ENCODE measurements at regions not wholly inside any gene's neighbourhood (a gene's known extent, or its start where the extent isn't known, plus 50 kb on each side); places are given as distances from the start of the nearest gene placed in this dataset.
A peak's percentile ranks its signal among the peaks of the same experiment; 100 is the strongest.

DNA sequence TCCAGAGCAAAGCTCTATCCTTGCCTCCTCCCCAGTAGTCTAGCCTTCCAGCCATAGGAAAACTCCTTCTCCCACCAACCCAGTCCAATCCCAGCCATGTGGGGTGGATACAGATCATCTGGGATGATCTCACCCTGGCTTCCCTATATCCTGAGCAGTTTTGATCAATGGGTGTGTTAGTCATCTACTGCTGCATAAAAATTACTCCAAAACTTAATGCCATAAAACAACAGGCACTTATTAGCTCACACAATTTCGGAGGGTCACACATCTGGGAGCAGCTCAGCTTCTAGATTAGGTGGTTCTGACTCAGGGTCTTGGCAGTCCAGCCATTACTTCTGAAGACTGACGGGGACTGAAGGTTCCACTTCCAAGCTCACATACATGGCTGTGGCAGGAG, 190.4 kb downstream of the SPP2 start:
- no peak for TF ChIP-seq GATA2 (IDR thresholded peaks at IDR 0.05; ENCODE audit: insufficient read depth, insufficient read length, low read depth, low read length)
- no peak for TF ChIP-seq EZH2 (IDR thresholded peaks at IDR 0.05; ENCODE audit: borderline replicate concordance, low read depth, low read length, severe bottlenecking)
- no peak for TF ChIP-seq POLR2A (IDR thresholded peaks at IDR 0.05; ENCODE audit: low read depth, low read length)
- TF ChIP-seq, protein P1, sequence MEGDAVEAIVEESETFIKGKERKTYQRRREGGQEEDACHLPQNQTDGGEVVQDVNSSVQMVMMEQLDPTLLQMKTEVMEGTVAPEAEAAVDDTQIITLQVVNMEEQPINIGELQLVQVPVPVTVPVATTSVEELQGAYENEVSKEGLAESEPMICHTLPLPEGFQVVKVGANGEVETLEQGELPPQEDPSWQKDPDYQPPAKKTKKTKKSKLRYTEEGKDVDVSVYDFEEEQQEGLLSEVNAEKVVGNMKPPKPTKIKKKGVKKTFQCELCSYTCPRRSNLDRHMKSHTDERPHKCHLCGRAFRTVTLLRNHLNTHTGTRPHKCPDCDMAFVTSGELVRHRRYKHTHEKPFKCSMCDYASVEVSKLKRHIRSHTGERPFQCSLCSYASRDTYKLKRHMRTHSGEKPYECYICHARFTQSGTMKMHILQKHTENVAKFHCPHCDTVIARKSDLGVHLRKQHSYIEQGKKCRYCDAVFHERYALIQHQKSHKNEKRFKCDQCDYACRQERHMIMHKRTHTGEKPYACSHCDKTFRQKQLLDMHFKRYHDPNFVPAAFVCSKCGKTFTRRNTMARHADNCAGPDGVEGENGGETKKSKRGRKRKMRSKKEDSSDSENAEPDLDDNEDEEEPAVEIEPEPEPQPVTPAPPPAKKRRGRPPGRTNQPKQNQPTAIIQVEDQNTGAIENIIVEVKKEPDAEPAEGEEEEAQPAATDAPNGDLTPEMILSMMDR (IDR thresholded peaks at IDR 0.05; ENCODE audit: extremely low read depth in 1 of 2, insufficient read depth in 1 of 2, low read depth in 1 of 2, low read length in 2 of 2), result no peak
- Histone ChIP-seq H3K9me3 (replicated peaks; ENCODE audit: control insufficient read depth, insufficient read depth, low read length) (no peaks in the 10 kb centered on the region), H3K27ac (ENCODE audit: insufficient read depth, low read depth, low read length) (no peak overlapping the region), H3K9me1 (replicated peaks; ENCODE audit: control insufficient read depth, extremely low read depth, insufficient read depth, low read length) (no peaks in the 10 kb centered on the region), H3K79me2 (ENCODE audit: control insufficient read depth, insufficient read depth, low read length) (no peaks in the 10 kb centered on the region), H3K4me2 (ENCODE audit: insufficient read depth, low read length) (no peak overlapping the region), H3K4me3 (replicated peaks in 1 of 3; ENCODE audit: insufficient read depth in 1 of 3, low read depth in 1 of 3, low read length in 3 of 3) (no peak overlapping the region), H3K27me3 (ENCODE audit: control insufficient read depth in 2 of 2, insufficient read depth in 2 of 2, low read length in 2 of 2) (no peaks in the 10 kb centered on the region), H3K36me3 (ENCODE audit: control insufficient read depth in 2 of 2, extremely low read depth in 1 of 2, insufficient read depth in 2 of 2, low read length in 2 of 2) (no peaks in the 10 kb centered on the region), H2AFZ (ENCODE audit: low read depth, low read length) (no peak overlapping the region), H3K9ac (replicated peaks; ENCODE audit: extremely low read depth, insufficient read depth, low read length) (no peak overlapping the region), H4K20me1 (replicated peaks; ENCODE audit: control insufficient read depth, extremely low read depth, insufficient read depth, low read length) (no peaks in the 10 kb centered on the region), H3K4me1 (ENCODE audit: control insufficient read depth, extremely low read depth, insufficient read depth, low read length) (peaks cover 26% of the 10 kb centered on the region)
- DNase-seq (ENCODE audit: low read depth, low spot score) (peak; percentile 9), FAIRE-seq (no peak)
- POLR2A ChIA-PET, result no interaction called here
- intact Hi-C loops (cut with micrococcal nuclease), result no loop called here
- CTCF ChIA-PET, result interaction anchor here (0.6 to 1.2 kb wide), 5 partner anchors 9 to 304 kb away, joined by 3 read pairs; no protein-coding TSS in a partner anchor
- BruUV-seq (replicated peaks), result no TSS peak
- dilution Hi-C loops (cut with MboI; ENCODE audit: extremely low pct_ligation_motif_present, low sequenced_read_pairs), result no loop called here

DNA sequence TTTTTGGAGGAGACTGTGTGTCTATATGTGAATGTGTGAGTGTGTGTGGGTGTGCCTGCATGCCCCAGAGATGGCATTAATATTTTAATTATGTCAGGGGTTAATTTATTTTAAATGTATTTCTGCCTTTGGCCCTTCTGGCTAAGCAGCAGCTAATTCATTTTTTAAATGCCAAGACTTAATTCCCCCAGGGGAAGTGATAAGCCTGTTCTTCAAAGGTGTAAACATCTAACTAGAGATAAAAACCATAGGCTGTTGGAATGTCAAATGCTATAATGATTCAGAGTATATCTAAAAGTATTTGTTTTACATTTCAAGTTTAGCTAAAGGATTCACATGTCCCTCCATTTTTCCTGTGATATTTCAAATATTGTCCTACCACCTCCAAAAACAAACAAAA, 184.7 kb downstream of the SPP2 start:
- Histone ChIP-seq H3K27ac (ENCODE audit: insufficient read depth, low read depth, low read length) (no peak overlapping the region), H4K20me1 (replicated peaks; ENCODE audit: control insufficient read depth, extremely low read depth, insufficient read depth, low read length) (no peaks in the 10 kb centered on the region), H3K79me2 (ENCODE audit: control insufficient read depth, insufficient read depth, low read length) (no peaks in the 10 kb centered on the region), H3K4me3 (replicated peaks in 1 of 3; ENCODE audit: insufficient read depth in 1 of 3, low read depth in 1 of 3, low read length in 3 of 3) (no peak overlapping the region), H3K9ac (replicated peaks; ENCODE audit: extremely low read depth, insufficient read depth, low read length) (no peak overlapping the region), H3K4me2 (ENCODE audit: insufficient read depth, low read length) (no peak overlapping the region), H3K36me3 (ENCODE audit: control insufficient read depth in 2 of 2, extremely low read depth in 1 of 2, insufficient read depth in 2 of 2, low read length in 2 of 2) (no peaks in the 10 kb centered on the region), H3K27me3 (ENCODE audit: control insufficient read depth in 2 of 2, insufficient read depth in 2 of 2, low read length in 2 of 2) (no peaks in the 10 kb centered on the region), H3K9me1 (replicated peaks; ENCODE audit: control insufficient read depth, extremely low read depth, insufficient read depth, low read length) (no peaks in the 10 kb centered on the region), H3K9me3 (replicated peaks; ENCODE audit: control insufficient read depth, insufficient read depth, low read length) (no peaks in the 10 kb centered on the region), H2AFZ (ENCODE audit: low read depth, low read length) (no peak overlapping the region), H3K4me1 (ENCODE audit: control insufficient read depth, extremely low read depth, insufficient read depth, low read length) (no peaks in the 10 kb centered on the region)
- TF ChIP-seq EZH2 (IDR thresholded peaks at IDR 0.05; ENCODE audit: borderline replicate concordance, low read depth, low read length, severe bottlenecking) (no peak), JUN (IDR thresholded peaks at IDR 0.05; ENCODE audit: borderline replicate concordance, insufficient read depth, insufficient read length, low read depth) (no peak), GATA2 (IDR thresholded peaks at IDR 0.05; ENCODE audit: insufficient read depth, insufficient read length, low read depth, low read length) (no peak), MYC (IDR thresholded peaks at IDR 0.05; ENCODE audit: low read depth, low read length) (no peak), POLR2AphosphoS5 (IDR thresholded peaks at IDR 0.05; ENCODE audit: insufficient read depth, low read depth, low read length) (no peak), POLR2A (IDR thresholded peaks at IDR 0.05; ENCODE audit: low read depth, low read length) (no peak), FOS (IDR thresholded peaks at IDR 0.05; ENCODE audit: borderline replicate concordance, insufficient read depth, low read length) (no peak)
- TF ChIP-seq, protein P1 (IDR thresholded peaks at IDR 0.05; ENCODE audit: extremely low read depth in 1 of 2, insufficient read depth in 1 of 2, low read depth in 1 of 2, low read length in 2 of 2), result no peak
- TF ChIP-seq, protein P2, sequence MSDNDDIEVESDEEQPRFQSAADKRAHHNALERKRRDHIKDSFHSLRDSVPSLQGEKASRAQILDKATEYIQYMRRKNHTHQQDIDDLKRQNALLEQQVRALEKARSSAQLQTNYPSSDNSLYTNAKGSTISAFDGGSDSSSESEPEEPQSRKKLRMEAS (IDR thresholded peaks at IDR 0.05; ENCODE audit: insufficient read depth, insufficient read length), result no peak
- intact Hi-C loops (cut with micrococcal nuclease), result no loop called here
- CTCF ChIA-PET, result interaction anchor here (1.0 to 1.5 kb wide), 2 partner anchors 9 to 54 kb away, joined by 4 read pairs; no protein-coding TSS in a partner anchor
- FAIRE-seq (no peak), DNase-seq (ENCODE audit: low read depth, low spot score) (no peak)
- dilution Hi-C loops (cut with MboI; ENCODE audit: extremely low pct_ligation_motif_present, low sequenced_read_pairs), result no loop called here
- POLR2A ChIA-PET, result no interaction called here
- BruUV-seq (replicated peaks), result no TSS peak
